GM21737 (cell line): ENCODE measurements at regions not wholly inside any gene's neighbourhood (a gene's known extent, or its start where the extent isn't known, plus 50 kb on each side); places are given as distances from the start of the nearest gene placed in this dataset.

Source experiments
- ATAC-seq: cut with Tn5 transposase; IDR thresholded peaks from one replicate; pipeline ENCODE4 v1.9.1; 2021; ENCODE audit warnings: mild to moderate bottlenecking, moderate library complexity; ENCODE audit not compliant: unreplicated experiment

GRCh38 chr12:107437954-107438353, 247.6 kb upstream of the PWP1 start:
- no peak for ATAC-seq

- ATAC-seq: no peak
Observed at GRCh38 chr12:107439026-107439738, 246.4 kb upstream of the PWP1 start.

- ATAC-seq: no peak
Observed at GRCh38 chr12:107440606-107441005, 245.0 kb upstream of the PWP1 start.

GRCh38 chr12:107441665-107442300, 243.8 kb upstream of the PWP1 start:
- no peak for ATAC-seq

GRCh38 chr12:107442326-107442987, 243.1 kb upstream of the PWP1 start:
- no peak for ATAC-seq

GRCh38 chr12:107443320-107444090, 242.1 kb upstream of the PWP1 start:
- no peak for ATAC-seq

- ATAC-seq: no peak
Observed at GRCh38 chr12:107444771-107445170, 240.8 kb upstream of the PWP1 start.

GRCh38 chr12:107446476-107446875, 239.1 kb upstream of the PWP1 start:
- ATAC-seq: no peak

GRCh38 chr12:107447336-107447735, 238.3 kb upstream of the PWP1 start:
- ATAC-seq: no peak

GRCh38 chr12:107448198-107448597, 237.4 kb upstream of the PWP1 start:
- ATAC-seq: no peak

- ATAC-seq: no peak
Observed at GRCh38 chr12:107449891-107450290, 235.7 kb upstream of the PWP1 start.

- no peak for ATAC-seq
Observed at GRCh38 chr12:107450541-107450940, 235.1 kb upstream of the PWP1 start.

GRCh38 chr12:107451246-107451645, 234.4 kb upstream of the PWP1 start:
- ATAC-seq: no peak

- ATAC-seq: no peak
Observed at GRCh38 chr12:107454109-107454830, 231.3 kb upstream of the PWP1 start.

GRCh38 chr12:107457362-107457935, 228.2 kb upstream of the PWP1 start:
- ATAC-seq: no peak

GRCh38 chr12:107458163-107458562, 227.4 kb upstream of the PWP1 start:
- no peak for ATAC-seq

GRCh38 chr12:107458990-107459389, 226.6 kb upstream of the PWP1 start:
- ATAC-seq: no peak

GRCh38 chr12:107459641-107460040, 226.0 kb upstream of the PWP1 start:
- ATAC-seq: no peak

GRCh38 chr12:107461222-107461975, 224.2 kb upstream of the PWP1 start:
- ATAC-seq: no peak
